NT2/D1 (cell line): ENCODE measurements at regions not wholly inside any gene's neighbourhood (a gene's known extent, or its start where the extent isn't known, plus 50 kb on each side); places are given as distances from the start of the nearest gene placed in this dataset.

Source experiments
- SUZ12 ChIP-seq: IDR thresholded peaks from 2 replicates; pipeline ENCODE4 v1.6.1; 2011; ENCODE audit not compliant: insufficient read length, insufficient read depth; ENCODE audit errors: extremely low read depth
- YY1 ChIP-seq: IDR thresholded peaks from 2 replicates; pipeline ENCODE4 v1.6.1; 2011; ENCODE audit not compliant: insufficient read length, insufficient read depth
- ZNF274 ChIP-seq: IDR thresholded peaks from 2 replicates; pipeline ENCODE4 v1.6.1; 2011; ENCODE audit warnings: mild to moderate bottlenecking, low read depth, low read length

- TF ChIP-seq SUZ12 (no peak), ZNF274 (no peak), YY1 (no peak)
Observed at GRCh38 chr14:29043737-29044136, 277.1 kb downstream of the FOXG1 start.
